Sigmoid colon (tissue), 6 donors: ENCODE measurements at regions not wholly inside any gene's neighbourhood (a gene's known extent, or its start where the extent isn't known, plus 50 kb on each side); places are given as distances from the start of the nearest gene placed in this dataset.
"Not testable (repeated sequence)": the region's sequence is repeated elsewhere in the genome, so short reads cannot be mapped to it uniquely, and the experiment has no call there.

ENCODE experiments used
- DNase-seq: peaks from one replicate; pipeline ENCODE4 v3.0.0-alpha.2; 2019
- H3K27ac ChIP-seq, 4 donors: fragments of 200-600 bp; sonication (generic); one replicate each; pipeline ENCODE4 v1.5.1; 2016 to 2019; ENCODE audit warnings: mild to moderate bottlenecking in 1 of 4
- H3K27me3 ChIP-seq, 3 donors: fragments of 200-600 bp; sonication (generic); one replicate each; pipeline ENCODE4 v1.5.1; 2019; ENCODE audit warnings: mild to moderate bottlenecking in 1 of 3
- H3K36me3 ChIP-seq, 4 donors: fragments of 200-600 bp; sonication (generic); one replicate each; pipeline ENCODE4 v1.5.1; 2016 to 2019
- H3K4me1 ChIP-seq, 4 donors: fragments of 200-600 bp; sonication (generic); one replicate each; pipeline ENCODE4 v1.5.1; 2017 to 2019
- H3K4me3 ChIP-seq, 4 donors: fragments of 200-600 bp; sonication (generic); one replicate each; pipeline ENCODE4 v1.5.1; 2017 to 2019; ENCODE audit warnings: mild to moderate bottlenecking in 2 of 4, moderate library complexity in 1 of 4
- H3K9me3 ChIP-seq, 4 donors: fragments of 200-600 bp in 3 of 4; sonication (generic) in 3 of 4; one replicate each; pipeline versions ENCODE4 v1.5.1 to v1.6.1; 2013 to 2019
- EP300 ChIP-seq, 4 donors: sonication (generic); formaldehyde crosslinking; IDR thresholded peaks; one replicate each; pipeline ENCODE4 v1.6.1; 2017; ENCODE audit warnings: antibody characterized with exemption in 4 of 4
- POLR2A ChIP-seq, 2 donors: fragments of 450-650 bp; IDR thresholded peaks; one replicate each; pipeline ENCODE4 v1.6.1; 2016; ENCODE audit warnings: antibody characterized with exemption in 2 of 2, mild to moderate bottlenecking in 2 of 2, moderate library complexity in 2 of 2
- POLR2AphosphoS5 ChIP-seq, 4 donors: sonication (generic); formaldehyde crosslinking; IDR thresholded peaks; one replicate each; pipeline ENCODE4 v1.6.1; 2017; ENCODE audit warnings: antibody characterized with exemption in 4 of 4
- WGBS, 2 donors: extraction: QIAGEN DNeasy Blood & Tissue Kit; methylation state at CpG; one replicate each; pipeline ENCODE4 v1.1.7; 2013; 5-methylcytosine and 5-hydroxymethylcytosine counted together
- intact Hi-C: fragments of 100-400 bp; cut with DNase I; formaldehyde crosslinking; loops from one replicate; pipeline ENCODE4 v1.15.1; 2023
- TF ChIP-seq, protein P1 (sequence below), 4 experiments: fragments of 450-650 bp in 3 of 4; fragments of 200-600 bp in 1 of 4; IDR thresholded peaks; one replicate each; pipeline ENCODE4 v1.5.1; 2016 to 2019; ENCODE audit warnings: antibody characterized with exemption in 4 of 4, mild to moderate bottlenecking in 3 of 4, moderate library complexity in 2 of 4
- donor health status: healthy with polysubstance abuse.
- donor health status: healthy.

DNA sequence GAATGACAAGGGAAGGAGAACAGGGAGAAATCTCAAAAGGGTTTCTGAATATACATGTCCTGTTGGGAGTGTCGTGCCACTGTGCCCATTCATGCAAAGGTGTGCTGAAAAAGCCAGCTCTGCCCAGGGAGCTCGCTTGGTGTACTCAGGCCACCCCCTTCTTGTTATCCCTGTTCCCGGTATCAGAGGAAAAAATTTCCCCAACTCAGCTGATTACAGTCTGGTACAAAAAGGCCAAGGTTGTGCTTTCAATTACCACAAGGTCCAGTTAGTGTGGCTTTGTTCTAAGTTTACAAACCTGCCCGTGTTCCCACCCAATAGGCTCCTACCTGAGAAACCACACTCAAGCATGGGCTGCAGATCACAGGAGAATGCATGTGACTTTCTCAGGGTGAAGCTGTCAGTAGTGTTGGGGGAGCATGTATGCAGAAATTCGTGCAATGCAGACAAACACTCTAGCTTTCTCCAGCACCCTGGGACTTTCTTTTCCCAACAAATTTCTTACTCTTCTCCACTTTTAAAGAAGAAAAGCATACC is 648.5 kb downstream of the NR2F2 start:
- Histone ChIP-seq H3K27ac (no peak overlapping the region), H3K9me3 (no peaks in the 10 kb centered on the region), H3K36me3 (no peaks in the 10 kb centered on the region), H3K4me1 (no peaks in the 10 kb centered on the region), H3K4me3 (no peak overlapping the region), H3K27me3 (no peaks in the 10 kb centered on the region)
- no peak for DNase-seq
- WGBS, 2 donors = 53 to 73% methylated on average over 5 of the region's 5 CpGs
- intact Hi-C loops = no loop called here
- no peak for TF ChIP-seq EP300 (IDR thresholded peaks at IDR 0.05)
- TF ChIP-seq POLR2A (IDR thresholded peaks at IDR 0.05) = no peak
- TF ChIP-seq, protein P1, sequence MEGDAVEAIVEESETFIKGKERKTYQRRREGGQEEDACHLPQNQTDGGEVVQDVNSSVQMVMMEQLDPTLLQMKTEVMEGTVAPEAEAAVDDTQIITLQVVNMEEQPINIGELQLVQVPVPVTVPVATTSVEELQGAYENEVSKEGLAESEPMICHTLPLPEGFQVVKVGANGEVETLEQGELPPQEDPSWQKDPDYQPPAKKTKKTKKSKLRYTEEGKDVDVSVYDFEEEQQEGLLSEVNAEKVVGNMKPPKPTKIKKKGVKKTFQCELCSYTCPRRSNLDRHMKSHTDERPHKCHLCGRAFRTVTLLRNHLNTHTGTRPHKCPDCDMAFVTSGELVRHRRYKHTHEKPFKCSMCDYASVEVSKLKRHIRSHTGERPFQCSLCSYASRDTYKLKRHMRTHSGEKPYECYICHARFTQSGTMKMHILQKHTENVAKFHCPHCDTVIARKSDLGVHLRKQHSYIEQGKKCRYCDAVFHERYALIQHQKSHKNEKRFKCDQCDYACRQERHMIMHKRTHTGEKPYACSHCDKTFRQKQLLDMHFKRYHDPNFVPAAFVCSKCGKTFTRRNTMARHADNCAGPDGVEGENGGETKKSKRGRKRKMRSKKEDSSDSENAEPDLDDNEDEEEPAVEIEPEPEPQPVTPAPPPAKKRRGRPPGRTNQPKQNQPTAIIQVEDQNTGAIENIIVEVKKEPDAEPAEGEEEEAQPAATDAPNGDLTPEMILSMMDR (IDR thresholded peaks at IDR 0.05) = no peak
- TF ChIP-seq POLR2AphosphoS5 (IDR thresholded peaks at IDR 0.05) = no peak

DNA sequence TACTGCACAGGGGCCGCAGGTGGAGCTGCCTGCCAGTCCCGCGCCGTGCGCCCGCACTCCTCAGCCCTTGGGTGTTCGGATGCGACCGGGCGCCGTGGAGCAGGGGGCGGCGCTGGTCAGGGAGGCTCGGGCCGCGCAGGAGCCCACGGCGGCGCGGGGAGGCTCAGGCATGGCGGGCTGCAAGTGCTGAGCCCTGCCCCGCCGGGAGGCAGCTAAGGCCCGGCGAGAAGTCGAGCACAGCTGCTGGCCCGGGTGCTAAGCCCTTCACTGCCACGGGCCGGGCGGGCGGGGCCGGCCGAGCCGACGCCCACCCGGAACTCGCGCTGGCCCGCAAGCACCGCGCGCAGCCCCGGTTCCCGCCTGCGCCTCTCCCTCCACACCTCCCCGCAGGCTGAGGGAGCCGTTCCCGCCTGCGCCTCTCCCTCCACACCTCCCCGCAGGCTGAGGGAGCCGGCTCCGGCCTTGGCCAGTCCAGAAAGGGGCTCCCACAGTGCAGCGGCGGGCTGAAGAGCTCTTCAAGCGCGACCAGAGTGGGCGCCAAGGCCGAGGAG is 653.7 kb downstream of the NR2F2 start:
- H3K4me3 ChIP-seq, DNase-seq, H3K9me3 ChIP-seq, H3K27me3 ChIP-seq, H3K27ac ChIP-seq, intact Hi-C loops, H3K36me3 ChIP-seq, H3K4me1 ChIP-seq: not testable (repeated sequence)
- WGBS, 2 donors = 94 to 95% methylated on average over 58 of the region's 58 CpGs

DNA sequence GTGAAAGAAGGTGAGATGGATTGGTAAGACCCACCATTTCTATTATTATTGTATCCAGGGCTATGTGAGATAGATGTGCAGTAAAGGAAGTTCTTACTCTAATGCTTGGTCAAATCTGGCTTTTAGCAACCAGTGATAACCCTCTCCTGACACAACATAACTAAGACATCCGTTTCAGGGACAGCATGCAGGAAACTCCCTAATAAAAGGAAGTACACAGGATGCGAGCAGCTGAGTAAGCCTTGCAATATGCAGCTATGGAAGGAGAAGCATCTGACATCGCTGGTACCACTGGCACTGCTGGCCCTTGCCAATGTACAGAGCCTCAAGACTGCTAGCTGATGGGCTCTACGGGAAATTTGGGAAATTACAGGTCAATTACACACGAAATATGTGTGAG is 662.3 kb downstream of the NR2F2 start:
- Histone ChIP-seq H3K27me3 (no peaks in the 10 kb centered on the region), H3K36me3 (no peaks in the 10 kb centered on the region), H3K9me3 (peaks cover under 1 to 4% (median 2%) of the 10 kb centered on the region in 4 donors), H3K4me1 (no peaks in the 10 kb centered on the region), H3K4me3 (no peak overlapping the region), H3K27ac (no peak overlapping the region)
- TF ChIP-seq, protein P1 (IDR thresholded peaks at IDR 0.05) = no peak
- TF ChIP-seq POLR2AphosphoS5 (IDR thresholded peaks at IDR 0.05) = no peak
- no peak for TF ChIP-seq EP300 (IDR thresholded peaks at IDR 0.05)
- TF ChIP-seq POLR2A (IDR thresholded peaks at IDR 0.05) = no peak
- intact Hi-C loops = no loop called here
- whole genome bisulfite sequencing, 2 donors = 68 to 69% methylated on average over 5 of the region's 5 CpGs
- no peak for DNase-seq

DNA sequence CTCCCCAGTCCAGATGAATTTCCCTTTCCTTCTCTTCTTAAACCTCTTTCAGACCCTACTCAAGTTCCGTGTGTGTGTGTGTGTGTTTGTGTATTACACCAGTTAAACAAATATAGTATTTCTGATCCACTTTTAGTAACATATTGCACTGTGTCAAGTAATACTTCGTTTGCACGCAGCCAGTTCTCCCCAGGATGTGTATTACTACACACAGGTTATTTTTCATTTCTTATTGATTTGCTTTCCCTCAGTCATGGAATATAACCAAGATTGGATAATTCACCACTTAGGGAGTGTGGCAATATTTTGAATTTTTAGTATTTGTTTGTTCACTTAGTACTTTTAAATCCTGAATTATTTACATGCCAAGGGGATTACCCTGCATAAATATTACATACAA is 667.0 kb downstream of the NR2F2 start:
- no peaks in the 10 kb centered on the region for H3K27me3 ChIP-seq
- TF ChIP-seq, protein P1 (IDR thresholded peaks at IDR 0.05) = no peak
- no peak for TF ChIP-seq POLR2AphosphoS5 (IDR thresholded peaks at IDR 0.05)
- no peak for TF ChIP-seq POLR2A (IDR thresholded peaks at IDR 0.05)
- no peak for TF ChIP-seq EP300 (IDR thresholded peaks at IDR 0.05)
- WGBS, 2 donors = 65 to 72% methylated on average over 3 of the region's 3 CpGs
- DNase-seq = no peak
- intact Hi-C loops = no loop called here
- H3K4me1 ChIP-seq = no peaks in the 10 kb centered on the region
- no peaks in the 10 kb centered on the region for H3K36me3 ChIP-seq
- H3K9me3 ChIP-seq = peaks cover 0 to 1% (median 0%) of the 10 kb centered on the region in 4 donors
- H3K4me3 ChIP-seq = no peak overlapping the region
- no peak overlapping the region for H3K27ac ChIP-seq

DNA sequence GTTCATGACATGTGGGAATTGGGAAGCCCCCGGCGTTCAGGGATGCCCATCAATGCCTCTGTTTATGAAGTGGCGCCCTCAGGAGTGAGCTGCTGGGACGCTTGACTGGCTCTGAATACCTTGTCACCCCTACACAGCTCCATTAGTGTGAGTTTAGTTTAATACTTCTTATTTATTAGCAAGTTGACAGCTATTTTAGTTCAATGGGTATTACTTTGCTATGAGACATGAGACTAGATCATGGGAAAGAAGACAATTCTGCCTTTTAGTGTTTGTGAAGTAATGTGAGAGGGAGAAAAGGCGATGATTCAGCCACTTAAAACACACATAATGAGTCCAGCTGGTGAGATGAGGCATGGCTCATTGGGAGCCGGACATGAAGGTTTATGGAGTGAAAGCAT is 678.5 kb downstream of the NR2F2 start:
- Histone ChIP-seq H3K9me3 (no peaks in the 10 kb centered on the region), H3K4me3 (no peak overlapping the region), H3K36me3 (no peaks in the 10 kb centered on the region), H3K4me1 (no peaks in the 10 kb centered on the region), H3K27me3 (no peaks in the 10 kb centered on the region), H3K27ac (no peak overlapping the region)
- no peak for DNase-seq
- intact Hi-C loops = no loop called here
- WGBS, 2 donors = 57 to 76% methylated on average over 6 of the region's 6 CpGs
- TF ChIP-seq POLR2AphosphoS5 (IDR thresholded peaks at IDR 0.05) = no peak
- TF ChIP-seq, protein P1 (IDR thresholded peaks at IDR 0.05) = no peak
- TF ChIP-seq EP300 (IDR thresholded peaks at IDR 0.05) = no peak
- TF ChIP-seq POLR2A (IDR thresholded peaks at IDR 0.05) = no peak
